ENCODE measurements at regions not wholly inside any gene's neighbourhood (a gene's known extent, or its start where the extent isn't known, plus 50 kb on each side); places are given as distances from the start of the nearest gene placed in this dataset.
"Not testable (repeated sequence)": the region's sequence is repeated elsewhere in the genome, so short reads cannot be mapped to it uniquely, and the experiment has no call there.

DNA sequence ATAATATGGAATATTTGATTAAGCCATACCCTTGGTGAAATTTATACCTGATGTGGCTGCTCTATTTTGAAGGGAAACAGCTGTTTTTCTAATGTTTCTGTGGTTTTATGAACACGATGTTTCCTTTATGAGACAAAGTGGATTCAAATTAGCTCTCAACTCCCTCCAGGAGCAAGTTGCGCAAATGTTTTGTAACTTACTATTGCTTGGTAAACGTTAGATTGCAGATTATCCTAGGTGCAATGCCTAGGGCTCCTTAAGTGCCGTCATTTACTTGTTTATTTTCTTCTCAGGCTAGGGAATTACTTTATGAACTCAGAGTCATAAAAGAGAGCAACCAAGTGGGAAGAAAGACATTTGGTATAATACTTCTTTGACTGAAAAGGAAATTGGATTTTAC lies 763.1 kb downstream of the TAF11L14 start:
- no peak overlapping the region for H3K4me3 ChIP-seq (ENCODE audit: low read length)
- H3K4me1 ChIP-seq (ENCODE audit: control insufficient read depth, insufficient read depth, low read length): no peaks in the 10 kb centered on the region

DNA sequence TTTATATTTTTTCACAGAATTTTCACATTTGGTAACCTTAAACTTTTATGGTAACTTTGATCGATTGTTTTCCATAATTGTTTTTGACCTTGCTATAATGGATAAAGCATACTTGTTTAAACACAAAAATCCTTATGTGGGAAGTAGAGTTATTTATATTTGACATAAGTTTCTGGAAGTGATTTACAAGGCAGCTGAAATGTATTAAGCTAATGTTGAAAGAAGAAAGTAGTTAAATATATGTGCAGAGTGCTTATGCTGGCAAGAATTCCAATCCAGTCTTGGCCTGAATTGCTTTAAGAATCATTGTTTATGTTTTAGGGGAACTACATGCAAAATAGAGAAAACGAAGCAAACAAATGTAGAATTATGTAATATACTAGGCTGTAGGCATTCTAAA lies 763.6 kb downstream of the TAF11L14 start:
- Histone ChIP-seq H3K9ac (ENCODE audit: low read length) (no peak overlapping the region), H3K4me1 (ENCODE audit: control insufficient read depth, insufficient read depth, low read length) (no peaks in the 10 kb centered on the region), H3K27me3 (ENCODE audit: control insufficient read depth, insufficient read depth, low read length) (no peaks in the 10 kb centered on the region), H3K9me3 (ENCODE audit: control insufficient read depth, low read length) (no peaks in the 10 kb centered on the region), H3K36me3 (ENCODE audit: control insufficient read depth, insufficient read depth, low read length) (no peaks in the 10 kb centered on the region), H3K4me3 (ENCODE audit: low read length) (no peak overlapping the region)

More for the DNA sequence above, 763.1 kb downstream of the TAF11L14 start:
- Histone ChIP-seq H3K27me3 (ENCODE audit: control insufficient read depth, insufficient read depth, low read length) (no peaks in the 10 kb centered on the region), H3K9ac (ENCODE audit: low read length) (no peak overlapping the region), H3K9me3 (ENCODE audit: control insufficient read depth, low read length) (no peaks in the 10 kb centered on the region), H3K36me3 (ENCODE audit: control insufficient read depth, insufficient read depth, low read length) (no peaks in the 10 kb centered on the region)

DNA sequence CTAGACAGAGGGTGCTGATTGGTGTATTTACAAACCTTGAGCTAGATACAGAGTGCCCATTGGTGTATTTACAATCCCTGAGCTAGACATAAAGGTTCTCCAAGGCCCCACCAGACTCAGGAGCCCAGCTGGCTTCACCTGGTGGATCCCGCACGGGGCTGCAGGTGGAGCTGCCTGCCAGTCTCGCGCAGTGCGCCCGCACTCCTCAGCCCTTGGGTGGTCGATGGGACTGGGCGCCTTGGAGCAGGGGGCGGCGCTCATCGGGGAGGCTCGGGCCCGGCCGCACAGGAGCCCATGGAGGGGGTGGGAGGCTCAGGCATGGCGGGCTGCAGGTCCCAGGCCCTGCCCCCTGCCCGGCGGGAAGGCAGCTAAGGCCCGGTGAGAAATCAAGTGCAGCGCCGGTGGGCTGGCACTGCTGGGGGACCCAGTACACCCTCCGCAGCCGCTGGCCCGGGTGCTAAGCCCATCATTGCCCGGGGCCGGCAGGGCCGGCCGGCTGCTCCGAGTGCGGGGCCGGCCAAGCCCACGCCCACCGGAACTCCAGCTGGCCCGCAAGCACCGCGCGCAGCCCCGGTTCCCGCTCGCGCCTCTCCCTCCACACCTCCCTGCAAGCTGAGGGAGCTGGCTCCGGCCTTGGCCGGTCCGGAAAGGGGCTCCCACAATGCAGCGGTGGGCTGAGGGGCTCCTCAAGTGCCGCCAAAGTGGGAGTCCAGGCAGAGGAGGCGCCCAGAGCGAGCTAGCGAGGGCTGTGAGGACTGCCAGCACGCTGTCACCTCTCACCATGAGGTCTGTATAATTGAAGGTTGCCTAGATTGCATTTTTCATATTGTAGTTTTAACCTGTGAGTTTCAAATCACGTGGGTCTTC lies 765.4 kb downstream of the TAF11L14 start:
- H3K9me3 ChIP-seq (ENCODE audit: control insufficient read depth, low read length); H3K4me1 ChIP-seq (ENCODE audit: control insufficient read depth, insufficient read depth, low read length); H3K27me3 ChIP-seq (ENCODE audit: control insufficient read depth, insufficient read depth, low read length); H3K36me3 ChIP-seq (ENCODE audit: control insufficient read depth, insufficient read depth, low read length); H3K9ac ChIP-seq (ENCODE audit: low read length); H3K4me3 ChIP-seq (ENCODE audit: low read length): not testable (repeated sequence)

DNA sequence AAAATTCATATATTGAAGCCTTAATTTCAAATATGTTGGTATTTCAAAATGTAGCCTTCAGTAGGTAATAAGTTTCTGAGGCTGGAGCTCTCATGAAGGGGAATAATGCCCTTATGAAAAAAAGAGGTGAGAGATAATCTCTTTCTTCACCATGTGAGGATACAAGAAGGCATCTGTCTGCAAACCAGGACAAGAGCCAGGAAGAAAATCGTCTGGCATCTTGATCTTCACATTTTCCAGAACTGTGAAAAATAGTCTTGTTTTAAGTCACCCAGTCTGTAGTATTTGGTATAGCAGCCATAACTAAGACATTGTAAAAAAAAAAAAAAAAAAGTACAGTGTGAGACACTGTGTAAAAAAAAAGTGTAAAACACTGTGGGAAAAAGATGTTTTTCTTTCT lies 768.9 kb downstream of the TAF11L14 start:
- Histone ChIP-seq H3K9ac (ENCODE audit: low read length) (no peak overlapping the region), H3K4me3 (ENCODE audit: low read length) (no peak overlapping the region), H3K9me3 (ENCODE audit: control insufficient read depth, low read length) (no peaks in the 10 kb centered on the region), H3K4me1 (ENCODE audit: control insufficient read depth, insufficient read depth, low read length) (no peaks in the 10 kb centered on the region), H3K27me3 (ENCODE audit: control insufficient read depth, insufficient read depth, low read length) (no peaks in the 10 kb centered on the region), H3K36me3 (ENCODE audit: control insufficient read depth, insufficient read depth, low read length) (no peaks in the 10 kb centered on the region)

DNA sequence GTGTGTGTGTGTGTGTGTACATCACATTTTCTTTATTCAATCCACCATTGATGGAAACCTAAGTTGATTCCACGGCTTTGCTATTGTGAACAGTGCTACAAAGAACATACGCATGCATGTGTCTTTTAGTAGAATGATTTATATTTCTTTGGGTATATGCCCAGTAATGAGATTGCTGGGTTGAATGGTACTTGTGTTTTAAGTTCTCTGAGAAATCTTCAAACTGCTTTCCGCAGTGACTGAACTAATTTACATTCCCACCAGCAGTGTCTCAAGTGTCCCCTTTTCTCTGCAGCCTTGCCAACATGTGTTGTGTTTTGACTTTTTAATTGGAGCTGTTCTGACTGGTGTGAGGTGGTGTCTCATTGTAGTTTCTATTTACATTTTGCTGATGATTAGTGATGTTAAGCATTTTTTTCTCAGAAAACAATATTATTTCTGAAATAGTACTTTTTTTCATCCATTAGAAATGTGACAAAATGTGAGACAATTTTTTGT lies 769.7 kb downstream of the TAF11L14 start:
- H3K36me3 ChIP-seq (ENCODE audit: control insufficient read depth, insufficient read depth, low read length): no peaks in the 10 kb centered on the region
- no peaks in the 10 kb centered on the region for H3K27me3 ChIP-seq (ENCODE audit: control insufficient read depth, insufficient read depth, low read length)
- H3K9me3 ChIP-seq (ENCODE audit: control insufficient read depth, low read length): no peaks in the 10 kb centered on the region
- no peaks in the 10 kb centered on the region for H3K4me1 ChIP-seq (ENCODE audit: control insufficient read depth, insufficient read depth, low read length)
- H3K9ac ChIP-seq (ENCODE audit: low read length): no peak overlapping the region
- no peak overlapping the region for H3K4me3 ChIP-seq (ENCODE audit: low read length)

DNA sequence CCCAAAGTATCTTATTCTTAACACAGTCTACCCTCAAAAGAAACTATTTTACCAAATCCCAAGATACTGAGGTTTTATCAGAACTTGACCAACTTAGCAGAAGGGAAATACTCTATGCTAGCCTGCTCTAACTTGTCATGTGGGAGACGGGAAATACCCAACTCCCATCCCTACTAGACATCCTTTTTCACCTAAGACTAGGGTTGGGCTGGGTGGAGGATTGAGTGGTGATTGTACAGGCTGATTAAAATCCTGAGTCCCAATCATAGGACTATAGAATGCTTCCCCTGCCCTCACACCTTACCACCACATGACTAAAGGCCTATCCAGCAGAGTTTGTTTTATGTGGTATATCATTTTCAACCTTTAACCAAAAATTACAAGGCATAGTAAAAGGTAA lies 786.5 kb downstream of the TAF11L14 start:
- no peak overlapping the region for H3K9ac ChIP-seq (ENCODE audit: low read length)
- H3K36me3 ChIP-seq (ENCODE audit: control insufficient read depth, insufficient read depth, low read length): no peaks in the 10 kb centered on the region
- H3K9me3 ChIP-seq (ENCODE audit: control insufficient read depth, low read length): no peaks in the 10 kb centered on the region
- no peak overlapping the region for H3K4me3 ChIP-seq (ENCODE audit: low read length)
- H3K4me1 ChIP-seq (ENCODE audit: control insufficient read depth, insufficient read depth, low read length): no peaks in the 10 kb centered on the region
- H3K27me3 ChIP-seq (ENCODE audit: control insufficient read depth, insufficient read depth, low read length): no peaks in the 10 kb centered on the region

DNA sequence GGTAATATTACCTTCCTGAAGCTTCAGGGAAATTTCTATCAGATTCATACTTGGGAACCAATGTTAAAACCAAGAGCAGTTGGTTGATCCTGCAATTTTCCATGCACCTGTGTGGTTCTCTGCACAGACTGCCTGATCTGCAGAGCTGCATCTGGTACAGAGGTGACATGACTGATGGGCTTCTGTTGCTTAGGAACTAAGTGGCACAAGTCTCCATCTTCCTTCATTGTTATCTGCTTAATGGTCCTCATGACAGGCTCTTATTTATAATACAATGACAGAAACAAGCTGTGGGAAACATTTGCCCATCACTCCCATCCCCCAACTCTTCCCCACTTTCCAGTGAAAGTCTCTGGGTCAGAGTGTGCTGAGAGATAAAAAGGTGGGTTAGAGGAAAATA lies 799.1 kb downstream of the TAF11L14 start:
- no peaks in the 10 kb centered on the region for H3K27me3 ChIP-seq (ENCODE audit: control insufficient read depth, insufficient read depth, low read length)
- H3K4me3 ChIP-seq (ENCODE audit: low read length): no peak overlapping the region
- no peak overlapping the region for H3K9ac ChIP-seq (ENCODE audit: low read length)
- no peaks in the 10 kb centered on the region for H3K4me1 ChIP-seq (ENCODE audit: control insufficient read depth, insufficient read depth, low read length)
- H3K9me3 ChIP-seq (ENCODE audit: control insufficient read depth, low read length): no peaks in the 10 kb centered on the region
- no peaks in the 10 kb centered on the region for H3K36me3 ChIP-seq (ENCODE audit: control insufficient read depth, insufficient read depth, low read length)

DNA sequence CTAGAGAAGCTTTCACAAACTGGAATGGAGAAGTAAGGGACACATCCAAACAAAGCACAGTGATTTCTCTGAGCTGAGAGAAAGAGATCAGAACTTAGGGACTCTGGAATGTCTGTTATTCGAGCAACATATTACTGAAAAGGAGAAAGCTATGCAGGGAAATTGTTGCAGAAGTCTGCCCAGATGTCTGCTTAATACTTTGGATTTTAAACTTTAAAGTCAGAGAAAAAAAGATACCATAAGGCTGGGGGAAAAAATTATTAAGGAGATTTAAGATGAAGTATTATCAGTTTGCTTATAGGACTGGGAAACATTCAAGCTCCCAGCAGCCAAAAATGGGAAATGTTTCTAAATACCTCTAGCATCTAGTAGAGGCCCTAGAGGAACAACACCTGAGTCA lies 803.9 kb downstream of the TAF11L14 start:
- no peaks in the 10 kb centered on the region for H3K9me3 ChIP-seq (ENCODE audit: control insufficient read depth, low read length)
- no peaks in the 10 kb centered on the region for H3K27me3 ChIP-seq (ENCODE audit: control insufficient read depth, insufficient read depth, low read length)
- no peak overlapping the region for H3K9ac ChIP-seq (ENCODE audit: low read length)
- H3K4me3 ChIP-seq (ENCODE audit: low read length): no peak overlapping the region
- no peaks in the 10 kb centered on the region for H3K36me3 ChIP-seq (ENCODE audit: control insufficient read depth, insufficient read depth, low read length)
- H3K4me1 ChIP-seq (ENCODE audit: control insufficient read depth, insufficient read depth, low read length): no peaks in the 10 kb centered on the region

DNA sequence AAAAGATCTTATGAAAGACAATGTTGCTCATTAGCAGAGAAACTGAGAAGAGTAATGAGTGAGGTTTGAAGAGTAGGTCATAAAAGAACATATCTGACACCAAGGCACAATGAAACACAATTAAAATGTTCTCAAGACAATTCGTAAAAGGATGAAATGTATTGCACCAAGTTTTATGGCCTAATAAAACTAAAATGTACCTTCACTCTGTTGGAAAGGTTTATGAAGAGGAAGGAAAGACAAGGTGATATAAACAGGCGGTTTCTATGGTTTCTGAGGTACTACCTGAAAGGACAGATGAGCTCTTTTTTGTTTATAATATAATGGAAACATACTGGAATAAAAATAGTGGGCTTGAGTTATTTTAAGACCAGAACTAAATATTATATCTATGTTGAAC lies 821.3 kb downstream of the TAF11L14 start:
- Histone ChIP-seq H3K9me3 (ENCODE audit: control insufficient read depth, low read length) (no peaks in the 10 kb centered on the region), H3K36me3 (ENCODE audit: control insufficient read depth, insufficient read depth, low read length) (no peaks in the 10 kb centered on the region), H3K9ac (ENCODE audit: low read length) (no peak overlapping the region), H3K4me3 (ENCODE audit: low read length) (no peak overlapping the region), H3K27me3 (ENCODE audit: control insufficient read depth, insufficient read depth, low read length) (no peaks in the 10 kb centered on the region), H3K4me1 (ENCODE audit: control insufficient read depth, insufficient read depth, low read length) (no peaks in the 10 kb centered on the region)

DNA sequence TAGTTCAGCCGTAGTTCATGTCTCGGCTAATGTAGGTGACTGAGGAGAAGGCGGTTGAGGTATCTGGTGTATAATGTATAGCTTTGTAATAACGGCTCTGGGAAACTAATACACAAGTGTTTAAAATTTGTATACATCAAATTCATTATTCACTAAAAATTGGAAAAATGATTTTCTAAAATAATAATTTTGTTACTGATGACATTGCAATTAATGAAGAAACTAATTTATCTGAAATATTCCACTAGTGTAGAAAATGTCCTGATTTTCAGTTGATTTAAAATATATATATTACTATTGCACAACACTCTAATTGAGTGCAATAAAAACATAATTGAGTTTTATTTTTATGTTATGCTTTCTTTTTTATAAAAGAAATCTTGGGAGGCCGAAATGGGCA lies 823.0 kb downstream of the TAF11L14 start:
- Histone ChIP-seq H3K4me3 (ENCODE audit: low read length) (no peak overlapping the region), H3K27me3 (ENCODE audit: control insufficient read depth, insufficient read depth, low read length) (no peaks in the 10 kb centered on the region), H3K9me3 (ENCODE audit: control insufficient read depth, low read length) (no peaks in the 10 kb centered on the region), H3K9ac (ENCODE audit: low read length) (no peak overlapping the region), H3K36me3 (ENCODE audit: control insufficient read depth, insufficient read depth, low read length) (no peaks in the 10 kb centered on the region), H3K4me1 (ENCODE audit: control insufficient read depth, insufficient read depth, low read length) (no peaks in the 10 kb centered on the region)

DNA sequence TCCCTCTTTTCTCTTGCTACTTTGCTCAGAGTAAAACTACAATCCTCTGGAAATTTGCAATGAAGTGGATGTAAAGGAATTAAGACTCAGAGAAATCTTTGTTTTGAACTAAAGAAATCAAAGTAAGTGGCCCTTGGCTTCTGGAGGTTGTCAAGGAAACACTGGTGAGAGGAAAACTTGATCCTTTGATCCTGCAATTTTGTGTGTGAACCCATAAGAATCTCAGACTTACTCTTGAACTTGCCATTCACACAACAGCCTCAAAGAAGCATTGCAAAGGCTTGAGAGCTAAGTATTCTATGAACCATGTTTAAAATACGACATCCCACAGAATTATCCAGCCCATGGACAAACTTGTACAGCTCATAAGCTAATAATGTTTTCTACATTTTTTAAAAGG lies 827.5 kb downstream of the TAF11L14 start:
- H3K27me3 ChIP-seq (ENCODE audit: control insufficient read depth, insufficient read depth, low read length): no peaks in the 10 kb centered on the region
- H3K4me1 ChIP-seq (ENCODE audit: control insufficient read depth, insufficient read depth, low read length): no peaks in the 10 kb centered on the region
- H3K9me3 ChIP-seq (ENCODE audit: control insufficient read depth, low read length): no peaks in the 10 kb centered on the region
- H3K9ac ChIP-seq (ENCODE audit: low read length): no peak overlapping the region
- H3K4me3 ChIP-seq (ENCODE audit: low read length): no peak overlapping the region
- H3K36me3 ChIP-seq (ENCODE audit: control insufficient read depth, insufficient read depth, low read length): no peaks in the 10 kb centered on the region

DNA sequence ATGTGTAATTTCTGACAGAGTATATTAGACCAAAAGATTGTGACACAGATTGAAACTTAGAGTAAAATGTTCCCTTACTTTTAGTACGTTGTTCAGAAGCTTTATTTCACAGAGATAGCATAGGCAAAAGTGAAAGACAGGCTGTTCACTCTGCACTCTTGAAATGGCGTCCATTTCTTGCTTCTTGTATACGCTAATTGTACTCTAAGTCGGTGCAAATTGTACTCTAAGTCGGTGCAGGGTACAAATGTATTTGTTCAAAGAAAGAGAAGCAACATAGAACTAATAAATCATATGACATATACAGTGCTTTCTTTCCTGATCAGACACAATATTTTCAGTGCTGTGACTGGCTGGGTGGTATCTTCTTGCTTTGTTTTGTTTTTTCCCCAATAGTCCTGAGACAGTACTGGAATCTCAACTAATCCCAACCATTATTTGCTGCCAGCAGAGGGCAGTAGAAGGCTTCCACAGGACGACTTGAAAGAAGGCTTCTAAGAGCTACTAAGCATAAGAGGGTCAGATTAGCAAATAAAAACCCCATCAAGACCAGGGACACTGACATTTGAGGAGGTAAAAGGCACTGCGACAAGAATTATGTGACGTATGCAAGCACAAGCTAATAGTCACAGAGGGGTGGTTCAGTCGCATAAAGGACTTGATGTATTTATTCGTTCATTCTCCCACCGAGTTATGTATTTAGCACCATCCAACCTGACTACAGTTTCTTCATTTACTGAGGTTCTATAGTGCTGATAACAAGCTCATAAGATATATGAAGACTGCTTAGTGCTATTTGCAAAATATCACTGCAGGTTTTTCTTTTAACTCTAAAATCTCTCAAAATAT lies 831.8 kb downstream of the TAF11L14 start:
- H3K9me3 ChIP-seq (ENCODE audit: control insufficient read depth, low read length): no peaks in the 10 kb centered on the region
- no peak overlapping the region for H3K9ac ChIP-seq (ENCODE audit: low read length)
- no peaks in the 10 kb centered on the region for H3K27me3 ChIP-seq (ENCODE audit: control insufficient read depth, insufficient read depth, low read length)
- no peak overlapping the region for H3K4me3 ChIP-seq (ENCODE audit: low read length)
- H3K36me3 ChIP-seq (ENCODE audit: control insufficient read depth, insufficient read depth, low read length): no peaks in the 10 kb centered on the region
- no peaks in the 10 kb centered on the region for H3K4me1 ChIP-seq (ENCODE audit: control insufficient read depth, insufficient read depth, low read length)

Measured in mucosa of stomach (tissue), 1 donor.